Endothelial cell of umbilical vein (primary cell): ENCODE measurements at regions not wholly inside any gene's neighbourhood (a gene's known extent, or its start where the extent isn't known, plus 50 kb on each side); places are given as distances from the start of the nearest gene placed in this dataset.

ENCODE experiments used
- BruUV-seq: library from RNA; stranded (reverse); fragments of 400-500 nt; replicated peaks from 2 replicates; lab custom pipeline; 2021; lab: Mats Ljungman, UMichigan
- CTCF ChIA-PET: fragments of 300-600, 350-600 bp; sonication (Branson Sonifier 250); formaldehyde crosslinking; loops from one replicate; lab custom pipeline; 2021; ENCODE audit warnings: antibody characterized with exemption, inconsistent platforms; lab: Charles Lee
- POLR2A ChIA-PET: fragments of 300-600, 350-600 bp; sonication (Branson Sonifier 250); formaldehyde crosslinking; loops from one replicate; lab custom pipeline; 2021; ENCODE audit warnings: antibody characterized with exemption, inconsistent platforms; lab: Charles Lee
- DNase-seq: peaks from one replicate; pipeline ENCODE4 v3.0.0-alpha.2; 2011; ENCODE audit warnings: low read depth, low spot score
- FAIRE-seq: peaks from 2 replicates; lab custom pipeline; 2011; peaks lifted over from hg19 to GRCh38; lab: Jason Lieb, UNC
- H2AFZ ChIP-seq: 2 replicates; pipeline ENCODE4 v1.6.0; 2012; ENCODE audit warnings: low read depth, low read length, control low read depth, inconsistent platforms
- H3K27ac ChIP-seq: 2 replicates; pipeline ENCODE4 v1.5.1; 2011; ENCODE audit warnings: low read depth, mild to moderate bottlenecking, control low read depth, low read length, moderate library complexity; ENCODE audit not compliant: insufficient read depth
- H3K27me3 ChIP-seq, 2 experiments: 2 replicates each; pipeline versions ENCODE4 v1.6.0 to v1.6.1; 2011; ENCODE audit warnings: low read length in 2 of 2, mixed read lengths in 1 of 2; ENCODE audit not compliant: control insufficient read depth in 2 of 2, insufficient read depth in 2 of 2
- H3K36me3 ChIP-seq, 2 experiments: 2 replicates in 1 of 2; 3 replicates in 1 of 2; pipeline ENCODE4 v1.5.1; 2011; ENCODE audit warnings: low read length in 2 of 2, mild to moderate bottlenecking in 1 of 2, moderate library complexity in 1 of 2; ENCODE audit not compliant: control insufficient read depth in 2 of 2, insufficient read depth in 2 of 2; ENCODE audit errors: extremely low read depth in 1 of 2
- H3K4me1 ChIP-seq: 3 replicates; pipeline ENCODE4 v1.5.1; 2011; ENCODE audit warnings: mild to moderate bottlenecking, low read length; ENCODE audit not compliant: control insufficient read depth, insufficient read depth; ENCODE audit errors: extremely low read depth
- H3K4me2 ChIP-seq: 2 replicates; pipeline ENCODE4 v1.6.1; 2011; ENCODE audit warnings: low read length, control low read depth, mixed read lengths; ENCODE audit not compliant: insufficient read depth
- H3K4me3 ChIP-seq, 3 experiments: fragments of 200-600 bp in 1 of 3; sonication (generic), shearing (Covaris generic) in 1 of 3; replicated peaks in 1 of 3; 2 replicates each; pipeline ENCODE4 v1.5.1; 2011 to 2016; ENCODE audit warnings: control low read depth in 3 of 3, low read length in 3 of 3, mild to moderate bottlenecking in 2 of 3, inconsistent platforms in 1 of 3, low read depth in 1 of 3, moderate library complexity in 1 of 3; ENCODE audit not compliant: insufficient read depth in 1 of 3
- H3K79me2 ChIP-seq: 2 replicates; pipeline ENCODE4 v1.6.0; 2012; ENCODE audit warnings: low read length, inconsistent platforms; ENCODE audit not compliant: control insufficient read depth, insufficient read depth
- H3K9ac ChIP-seq: replicated peaks from 2 replicates; pipeline ENCODE3; 2011; ENCODE audit warnings: low read length, control low read depth; ENCODE audit not compliant: insufficient read depth; ENCODE audit errors: extremely low read depth
- H3K9me1 ChIP-seq: replicated peaks from 3 replicates; pipeline ENCODE4 v1.6.0; 2011; ENCODE audit warnings: mild to moderate bottlenecking, low read length; ENCODE audit not compliant: control insufficient read depth, insufficient read depth; ENCODE audit errors: extremely low read depth
- H3K9me3 ChIP-seq: replicated peaks from 2 replicates; pipeline ENCODE4 v1.5.1; 2012; ENCODE audit warnings: low read length, inconsistent platforms; ENCODE audit not compliant: control insufficient read depth, insufficient read depth
- H4K20me1 ChIP-seq: replicated peaks from 2 replicates; pipeline ENCODE3; 2011; ENCODE audit warnings: mild to moderate bottlenecking, low read length; ENCODE audit not compliant: control insufficient read depth, insufficient read depth; ENCODE audit errors: extremely low read depth
- CTCF ChIP-seq, 2 donors: IDR thresholded peaks; 1 replicate in 1 of 2; 2 replicates in 1 of 2; pipeline ENCODE4 v1.5.1; 2011; ENCODE audit warnings: low read length in 2 of 2, mild to moderate bottlenecking in 2 of 2, moderate library complexity in 2 of 2, control low read depth in 1 of 2, inconsistent platforms in 1 of 2, low read depth in 1 of 2; ENCODE audit not compliant: insufficient read depth in 1 of 2; ENCODE audit errors: extremely low read depth in 1 of 2
- EZH2 ChIP-seq: IDR thresholded peaks from 2 replicates; pipeline ENCODE4 v1.6.1; 2012; ENCODE audit warnings: borderline replicate concordance, low read depth, mild to moderate bottlenecking, moderate library complexity, low read length, inconsistent platforms; ENCODE audit not compliant: severe bottlenecking
- FOS ChIP-seq: IDR thresholded peaks from 2 replicates; pipeline ENCODE4 v1.6.1; 2011; ENCODE audit warnings: mild to moderate bottlenecking, low read length, moderate library complexity, borderline replicate concordance; ENCODE audit not compliant: insufficient read depth
- GATA2 ChIP-seq: IDR thresholded peaks from 2 replicates; pipeline ENCODE4 v1.7.0; 2011; ENCODE audit warnings: low read depth, mild to moderate bottlenecking, moderate library complexity, mixed read lengths, low read length; ENCODE audit not compliant: insufficient read length, insufficient read depth
- MAX ChIP-seq: IDR thresholded peaks from 2 replicates; pipeline ENCODE4 v1.6.1; 2011; ENCODE audit not compliant: insufficient read depth, insufficient read length
- MYC ChIP-seq: IDR thresholded peaks from one replicate; pipeline ENCODE4 v1.6.1; 2011; ENCODE audit warnings: mild to moderate bottlenecking, low read depth, low read length
- POLR2A ChIP-seq: IDR thresholded peaks from 2 replicates; pipeline ENCODE4 v1.6.1; 2012; ENCODE audit warnings: low read depth, mild to moderate bottlenecking, control low read depth, low read length
- POLR2AphosphoS5 ChIP-seq: IDR thresholded peaks from 2 replicates; pipeline ENCODE4 v1.6.1; 2012; ENCODE audit warnings: low read depth, mild to moderate bottlenecking, control low read depth, low read length, moderate library complexity; ENCODE audit not compliant: insufficient read depth
- dilution Hi-C: fragments of 300-500 bp; cut with MboI; formaldehyde crosslinking; loops from one replicate; pipeline ENCODE4 v1.15.0; 2019; ENCODE audit warnings: low sequenced_read_pairs; ENCODE audit not compliant: extremely low pct_ligation_motif_present
- intact Hi-C: fragments of 100-400 bp; cut with micrococcal nuclease; formaldehyde crosslinking; loops from one replicate; pipeline ENCODE4 v1.10.0; 2022

GRCh38 chr2:65498396-65498795 is 66.0 kb upstream of the SPRED2 start:
- dilution Hi-C loops: no loop called here
- Histone ChIP-seq H3K36me3 (no peaks in the 10 kb centered on the region), H3K4me1 (no peaks in the 10 kb centered on the region), H3K9me3 (no peaks in the 10 kb centered on the region), H3K27ac (no peak overlapping the region), H3K4me2 (no peak overlapping the region), H3K9me1 (no peaks in the 10 kb centered on the region), H2AFZ (no peak overlapping the region), H4K20me1 (no peaks in the 10 kb centered on the region), H3K27me3 (peaks cover 3 to 4% of the 10 kb centered on the region in 2 experiments), H3K9ac (no peak overlapping the region), H3K4me3 (no peak overlapping the region), H3K79me2 (no peaks in the 10 kb centered on the region)
- CTCF ChIA-PET: no interaction called here
- intact Hi-C loops: no loop called here
- FAIRE-seq: no peak
- TF ChIP-seq FOS (no peak), MYC (no peak), POLR2AphosphoS5 (no peak), EZH2 (no peak)
- no TSS peak for BruUV-seq
- POLR2A ChIA-PET: no interaction called here
- no peak for DNase-seq

GRCh38 chr2:65495251-65495877 is 63.0 kb upstream of the SPRED2 start:
- H3K79me2 ChIP-seq: no peaks in the 10 kb centered on the region
- H3K27me3 ChIP-seq: peaks cover 4 to 5% of the 10 kb centered on the region in 2 experiments
- no peaks in the 10 kb centered on the region for H4K20me1 ChIP-seq
- DNase-seq (no peak), FAIRE-seq (no peak)
- no peak overlapping the region for H3K4me3 ChIP-seq
- H3K27ac ChIP-seq: no peak overlapping the region
- no peak overlapping the region for H3K9ac ChIP-seq
- H3K4me1 ChIP-seq: peaks cover 5% of the 10 kb centered on the region
- intact Hi-C loops: no loop called here
- H3K9me3 ChIP-seq: no peaks in the 10 kb centered on the region
- ChIA-PET POLR2A (no interaction called here), CTCF (no interaction called here)
- H2AFZ ChIP-seq: no peak overlapping the region
- H3K9me1 ChIP-seq: no peaks in the 10 kb centered on the region
- dilution Hi-C loops: no loop called here
- TF ChIP-seq POLR2A (no peak), FOS (no peak), EZH2 (no peak), GATA2 (no peak), MYC (no peak), MAX (no peak), CTCF (IDR thresholded peaks at IDR 0.05; ENCODE audit: extremely low read depth in 1 of 2, insufficient read depth in 1 of 2, low read depth in 1 of 2, low read length in 2 of 2) (no peak), POLR2AphosphoS5 (no peak)
- H3K36me3 ChIP-seq: no peaks in the 10 kb centered on the region
- no peak overlapping the region for H3K4me2 ChIP-seq
- BruUV-seq: no TSS peak
